Activated naive CD8-positive, alpha-beta T cell treated with anti-CD3 and anti-CD28 coated beads for 36 hours (primary cell): ENCODE measurements at regions not wholly inside any gene's neighbourhood (a gene's known extent, or its start where the extent isn't known, plus 50 kb on each side); places are given as distances from the start of the nearest gene placed in this dataset.
"Not testable (repeated sequence)": the region's sequence is repeated elsewhere in the genome, so short reads cannot be mapped to it uniquely, and the experiment has no call there.

ENCODE experiments used
- DNase-seq: peaks from one replicate; pipeline ENCODE4 v3.0.0; 2021
- H3K27ac Mint-ChIP-seq: one replicate; pipeline ENCODE4 v1.8.0; 2022; ENCODE audit warnings: mild to moderate bottlenecking, moderate library complexity, mixed read lengths
- H3K27me3 Mint-ChIP-seq: one replicate; pipeline ENCODE4 v1.8.0; 2022; ENCODE audit warnings: mild to moderate bottlenecking, mixed read lengths
- H3K36me3 Mint-ChIP-seq: one replicate; pipeline ENCODE4 v1.8.0; 2021; ENCODE audit warnings: mild to moderate bottlenecking, mixed read lengths
- H3K4me1 Mint-ChIP-seq: one replicate; pipeline ENCODE4 v1.8.0; 2021; ENCODE audit warnings: mixed read lengths
- H3K4me3 Mint-ChIP-seq: one replicate; pipeline ENCODE4 v1.8.0; 2022; ENCODE audit warnings: mild to moderate bottlenecking, moderate library complexity, mixed read lengths
- H3K9me3 Mint-ChIP-seq: one replicate; pipeline ENCODE4 v1.8.0; 2022; ENCODE audit warnings: mixed read lengths

DNA sequence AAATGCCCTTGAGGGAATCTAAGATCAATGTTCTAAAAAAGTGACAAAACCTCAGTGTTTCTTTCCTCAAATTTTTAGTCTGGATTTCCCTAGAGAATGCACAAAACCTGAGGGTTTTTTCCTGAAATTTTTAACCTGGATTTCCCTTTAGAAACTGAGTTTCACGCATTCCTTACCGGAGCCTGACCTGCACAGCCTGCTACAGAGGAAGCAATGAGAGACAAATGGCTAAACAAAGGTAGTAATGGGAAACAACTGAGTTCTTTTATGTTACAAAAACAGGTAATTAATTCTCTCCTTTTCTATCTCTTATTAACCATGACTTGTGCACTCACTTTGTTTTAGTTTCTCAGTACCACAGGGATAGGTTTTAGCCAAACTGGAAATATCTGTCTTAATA is 281.7 kb upstream of the NT5E start:
- no peaks in the 10 kb centered on the region for H3K36me3 Mint-ChIP-seq
- H3K4me3 Mint-ChIP-seq = no peak overlapping the region
- H3K4me1 Mint-ChIP-seq = no peaks in the 10 kb centered on the region
- DNase-seq = no peak
- no peaks in the 10 kb centered on the region for H3K9me3 Mint-ChIP-seq
- no peak overlapping the region for H3K27ac Mint-ChIP-seq
- no peaks in the 10 kb centered on the region for H3K27me3 Mint-ChIP-seq

DNA sequence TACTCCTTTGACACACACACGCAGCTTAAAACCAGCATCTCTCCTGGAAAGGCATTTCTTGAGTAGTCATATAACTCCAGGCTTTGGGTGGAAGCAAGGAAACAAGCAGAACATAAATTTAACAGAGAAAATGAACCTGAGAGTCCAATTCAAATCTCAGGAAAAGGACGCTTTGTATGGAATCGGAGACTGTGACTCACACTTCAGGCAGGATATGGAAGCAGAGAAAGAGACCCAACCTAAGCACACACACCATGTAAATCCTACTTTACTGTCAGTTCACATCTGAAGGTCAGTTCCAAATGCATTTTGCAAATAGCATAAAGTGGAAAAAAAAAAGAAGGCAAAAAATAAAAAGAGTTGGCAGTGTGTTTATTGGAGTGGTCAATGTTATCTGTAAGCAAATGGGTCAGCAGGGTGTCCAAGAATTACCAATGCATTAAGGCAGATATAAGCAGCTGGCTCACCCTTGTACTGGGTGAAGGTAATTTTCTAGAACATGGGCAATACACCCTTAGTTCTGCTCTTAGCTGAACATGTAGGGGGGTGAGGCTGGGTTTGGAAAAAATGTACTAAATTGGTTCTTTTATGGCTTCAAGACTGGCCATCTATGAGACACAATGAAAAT is 283.7 kb upstream of the NT5E start:
- no peaks in the 10 kb centered on the region for H3K27me3 Mint-ChIP-seq
- no peaks in the 10 kb centered on the region for H3K9me3 Mint-ChIP-seq
- no peak for DNase-seq
- H3K36me3 Mint-ChIP-seq = no peaks in the 10 kb centered on the region
- no peaks in the 10 kb centered on the region for H3K4me1 Mint-ChIP-seq
- H3K27ac Mint-ChIP-seq = no peak overlapping the region
- no peak overlapping the region for H3K4me3 Mint-ChIP-seq

DNA sequence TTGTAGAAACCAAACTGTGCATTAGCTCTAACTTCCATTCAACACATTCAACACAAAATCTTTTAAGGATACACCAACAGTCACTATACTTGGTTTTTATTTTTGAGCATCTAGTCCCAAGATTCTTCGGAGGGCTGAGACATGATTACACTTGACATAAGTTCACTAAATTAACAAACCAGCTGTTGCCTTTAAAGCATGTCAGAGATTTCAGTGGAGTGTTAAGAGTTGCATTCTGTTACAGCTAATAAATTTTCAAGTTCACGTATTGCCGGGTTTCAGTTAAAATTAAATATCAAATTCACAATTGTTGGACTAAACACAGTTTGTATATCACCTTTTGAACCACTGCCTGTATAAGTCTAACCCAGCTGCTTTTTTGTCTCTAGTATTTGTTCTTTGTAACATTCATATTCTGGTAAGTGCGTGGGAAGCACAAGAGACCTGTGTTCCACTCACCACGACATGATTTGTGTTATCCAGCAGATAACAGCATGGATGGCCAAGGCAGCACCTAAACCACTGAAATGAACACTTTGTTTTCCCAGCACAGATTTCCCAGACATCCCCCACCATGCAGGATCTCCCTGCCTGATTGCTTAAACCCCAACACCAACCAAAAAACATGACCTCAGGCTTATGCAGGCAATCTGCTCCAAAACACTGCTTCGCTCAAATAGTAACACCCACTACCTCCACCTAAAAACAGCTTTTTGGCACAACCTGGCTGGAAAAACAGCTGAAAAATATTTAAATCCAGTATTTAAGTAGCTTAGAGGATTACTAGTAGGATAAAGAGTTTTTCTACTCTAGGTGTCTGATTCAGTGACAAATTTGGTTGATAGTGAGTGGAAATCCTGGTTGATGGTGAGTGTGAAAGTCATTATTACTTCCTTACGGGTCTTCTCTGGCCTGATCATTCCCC is 286.5 kb upstream of the NT5E start:
- no peaks in the 10 kb centered on the region for H3K4me1 Mint-ChIP-seq
- H3K36me3 Mint-ChIP-seq = no peaks in the 10 kb centered on the region
- no peak overlapping the region for H3K27ac Mint-ChIP-seq
- no peaks in the 10 kb centered on the region for H3K27me3 Mint-ChIP-seq
- no peak overlapping the region for H3K4me3 Mint-ChIP-seq
- no peak for DNase-seq
- no peaks in the 10 kb centered on the region for H3K9me3 Mint-ChIP-seq

DNA sequence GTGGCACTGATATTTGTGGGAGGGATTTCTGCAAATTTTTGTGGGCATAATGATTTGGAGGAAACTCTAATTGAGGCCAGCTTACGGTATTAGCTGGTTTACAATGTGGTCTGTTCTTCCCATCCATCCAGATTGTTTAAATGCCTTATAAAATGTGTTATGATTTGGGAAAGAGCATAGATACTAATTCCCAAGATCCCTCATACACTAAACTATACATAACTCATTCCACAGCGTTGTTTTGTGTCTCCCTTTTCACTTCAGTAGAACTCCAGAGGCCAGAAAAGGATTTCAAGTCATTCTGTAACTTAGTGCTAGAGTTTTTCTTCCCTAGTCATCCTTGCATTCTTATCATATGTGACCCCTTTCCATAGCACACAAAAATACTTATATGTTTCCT is 292.6 kb upstream of the NT5E start:
- H3K27ac Mint-ChIP-seq = no peak overlapping the region
- no peaks in the 10 kb centered on the region for H3K36me3 Mint-ChIP-seq
- DNase-seq = no peak
- H3K9me3 Mint-ChIP-seq = no peaks in the 10 kb centered on the region
- H3K27me3 Mint-ChIP-seq = no peaks in the 10 kb centered on the region
- H3K4me1 Mint-ChIP-seq = no peaks in the 10 kb centered on the region
- no peak overlapping the region for H3K4me3 Mint-ChIP-seq

DNA sequence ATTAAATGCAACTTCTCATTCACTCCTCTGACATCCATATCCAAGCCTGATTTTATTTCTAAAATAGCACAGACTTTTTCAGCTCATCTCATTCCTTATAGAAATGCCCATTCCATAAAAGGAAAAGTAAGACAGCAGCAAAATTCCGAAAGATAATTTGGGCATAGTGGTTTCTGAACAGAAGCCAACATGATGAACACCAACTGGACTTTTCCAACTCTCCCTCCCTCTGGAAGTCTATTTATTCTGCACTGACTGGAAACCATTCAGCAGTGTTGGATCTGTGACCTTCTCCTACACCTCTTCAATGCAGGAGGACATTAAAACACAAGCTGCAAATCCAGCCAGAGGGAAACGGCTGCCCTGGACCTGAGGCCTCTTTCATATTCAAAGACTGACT is 306.2 kb upstream of the NT5E start:
- no peaks in the 10 kb centered on the region for H3K4me1 Mint-ChIP-seq
- no peaks in the 10 kb centered on the region for H3K36me3 Mint-ChIP-seq
- no peak overlapping the region for H3K4me3 Mint-ChIP-seq
- peaks cover 5% of the 10 kb centered on the region for H3K9me3 Mint-ChIP-seq
- no peaks in the 10 kb centered on the region for H3K27me3 Mint-ChIP-seq
- DNase-seq = no peak
- H3K27ac Mint-ChIP-seq = no peak overlapping the region

DNA sequence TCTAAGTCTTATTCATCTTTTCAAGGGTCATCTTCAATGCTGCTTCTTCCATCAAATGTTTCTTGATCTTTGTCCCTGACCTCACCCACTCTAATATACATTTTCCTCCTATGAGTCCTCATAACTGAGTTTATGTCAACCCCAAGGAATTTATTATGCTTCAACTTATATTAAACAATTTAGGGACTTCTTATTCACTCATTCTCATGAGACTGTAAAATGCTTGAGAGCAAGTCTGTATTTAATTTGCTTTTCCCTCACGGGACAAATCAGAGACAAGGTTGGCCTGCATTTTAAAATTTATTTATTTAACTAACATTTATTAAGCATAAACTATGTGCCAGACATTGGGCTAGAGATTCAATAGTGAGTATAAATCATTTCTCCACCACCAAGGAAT is 312.0 kb upstream of the NT5E start:
- no peaks in the 10 kb centered on the region for H3K4me1 Mint-ChIP-seq
- DNase-seq = no peak
- no peaks in the 10 kb centered on the region for H3K27me3 Mint-ChIP-seq
- H3K36me3 Mint-ChIP-seq = no peaks in the 10 kb centered on the region
- H3K4me3 Mint-ChIP-seq = no peak overlapping the region
- H3K9me3 Mint-ChIP-seq = no peaks in the 10 kb centered on the region
- H3K27ac Mint-ChIP-seq = no peak overlapping the region

DNA sequence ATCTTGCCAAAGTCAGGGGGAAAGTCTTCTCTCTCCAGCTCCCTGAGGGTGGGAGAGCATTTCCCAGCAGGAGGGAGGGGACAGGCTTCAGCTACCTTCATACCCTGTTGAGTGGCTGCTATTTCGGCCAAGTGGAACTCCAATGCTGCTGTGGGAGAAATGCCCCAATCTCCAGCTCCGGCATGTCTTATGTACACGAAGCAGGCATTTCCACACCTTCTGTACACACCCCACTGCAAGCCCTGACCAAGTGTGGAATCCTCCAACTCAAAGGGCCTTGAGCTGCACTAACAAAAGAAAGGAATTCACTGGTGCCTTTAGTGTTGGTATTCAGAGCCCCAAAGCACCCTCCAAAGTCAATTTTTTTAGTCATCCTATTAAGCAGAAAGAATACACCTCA is 313.6 kb upstream of the NT5E start:
- Mint-ChIP-seq H3K4me1 (no peaks in the 10 kb centered on the region), H3K36me3 (no peaks in the 10 kb centered on the region), H3K27me3 (no peaks in the 10 kb centered on the region), H3K9me3 (no peaks in the 10 kb centered on the region), H3K27ac (no peak overlapping the region), H3K4me3 (no peak overlapping the region)
- no peak for DNase-seq

DNA sequence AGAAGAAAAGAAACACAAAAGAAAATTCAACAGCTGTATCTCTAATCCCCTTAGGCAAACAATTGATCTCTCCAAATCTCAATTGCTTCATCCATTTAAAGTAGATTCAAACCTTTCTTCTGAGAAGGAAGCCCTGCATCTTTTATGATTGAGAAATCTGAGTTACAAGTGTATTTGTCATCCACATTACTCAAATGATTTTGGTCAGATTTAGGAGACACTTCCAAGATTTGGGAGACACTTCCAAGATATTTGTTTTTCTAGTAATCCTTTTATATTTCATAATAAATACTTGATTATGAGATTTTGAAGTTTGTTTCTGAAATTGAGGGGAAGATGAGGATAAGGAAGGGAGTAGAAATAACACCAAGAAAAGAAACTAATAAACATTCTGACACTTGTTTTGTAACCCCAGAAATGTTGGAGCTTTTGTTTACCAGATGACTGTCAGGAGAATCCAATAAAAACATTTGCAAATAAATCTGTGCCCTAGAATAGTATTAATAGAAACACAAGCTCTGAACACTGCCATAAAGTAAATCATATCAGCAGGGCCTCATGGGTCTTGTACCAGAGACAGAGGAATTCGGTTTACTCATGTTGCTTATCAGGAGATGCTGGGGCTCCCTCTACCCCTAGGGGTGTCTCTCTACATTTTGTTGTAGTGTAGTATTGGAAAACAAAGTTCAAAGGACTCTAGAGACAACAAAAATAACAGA is 314.3 kb upstream of the NT5E start:
- H3K4me3 Mint-ChIP-seq = no peak overlapping the region

DNA sequence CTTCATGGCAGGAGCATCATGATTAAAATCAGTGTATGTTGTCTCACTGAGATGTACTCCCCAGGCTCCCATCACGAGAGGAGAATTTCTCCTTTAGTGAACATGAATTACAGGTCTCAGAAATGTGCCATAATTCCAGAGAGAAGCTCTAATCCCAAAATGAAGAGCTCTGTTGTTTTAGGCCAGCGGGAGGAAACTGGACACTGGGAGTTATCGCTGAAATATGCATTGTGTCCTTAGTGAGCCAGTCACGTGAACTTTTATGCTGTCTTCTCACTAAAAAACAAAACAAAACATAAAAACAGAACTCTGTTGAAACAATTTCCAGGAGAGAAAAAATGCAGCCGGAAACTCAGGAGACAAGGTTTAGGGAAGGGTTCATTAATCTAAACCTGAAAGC is 315.7 kb upstream of the NT5E start:
- Mint-ChIP-seq H3K36me3 (no peaks in the 10 kb centered on the region), H3K27ac (no peak overlapping the region), H3K4me3 (no peak overlapping the region), H3K4me1 (no peaks in the 10 kb centered on the region), H3K27me3 (no peaks in the 10 kb centered on the region), H3K9me3 (no peaks in the 10 kb centered on the region)
- no peak for DNase-seq

More for the DNA sequence above, 314.3 kb upstream of the NT5E start:
- DNase-seq = no peak
- Mint-ChIP-seq H3K4me1 (no peaks in the 10 kb centered on the region), H3K9me3 (no peaks in the 10 kb centered on the region), H3K36me3 (no peaks in the 10 kb centered on the region), H3K27me3 (no peaks in the 10 kb centered on the region), H3K27ac (no peak overlapping the region)

DNA sequence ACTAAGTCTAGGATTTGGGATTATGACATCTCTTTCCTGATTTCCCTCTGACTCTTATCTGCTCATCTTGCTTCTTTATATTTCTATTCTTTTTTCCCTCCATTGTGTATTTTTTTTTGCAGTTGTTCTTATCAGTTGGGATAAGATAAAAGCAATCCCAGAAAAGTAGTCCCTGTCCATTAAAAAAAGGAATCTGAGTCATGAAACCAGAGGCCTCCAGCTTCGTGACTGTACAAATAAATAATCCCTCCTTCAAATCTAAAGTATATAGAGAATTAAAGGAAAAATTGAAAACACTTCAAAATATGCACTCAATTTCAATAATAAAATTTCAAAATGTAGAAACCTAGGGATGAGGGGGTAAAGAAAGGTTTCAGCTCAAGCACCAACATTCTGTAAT is 317.8 kb upstream of the NT5E start:
- no peaks in the 10 kb centered on the region for H3K36me3 Mint-ChIP-seq
- no peak for DNase-seq
- no peaks in the 10 kb centered on the region for H3K9me3 Mint-ChIP-seq
- H3K27ac Mint-ChIP-seq = no peak overlapping the region
- no peaks in the 10 kb centered on the region for H3K4me1 Mint-ChIP-seq
- H3K27me3 Mint-ChIP-seq = no peaks in the 10 kb centered on the region
- no peak overlapping the region for H3K4me3 Mint-ChIP-seq

DNA sequence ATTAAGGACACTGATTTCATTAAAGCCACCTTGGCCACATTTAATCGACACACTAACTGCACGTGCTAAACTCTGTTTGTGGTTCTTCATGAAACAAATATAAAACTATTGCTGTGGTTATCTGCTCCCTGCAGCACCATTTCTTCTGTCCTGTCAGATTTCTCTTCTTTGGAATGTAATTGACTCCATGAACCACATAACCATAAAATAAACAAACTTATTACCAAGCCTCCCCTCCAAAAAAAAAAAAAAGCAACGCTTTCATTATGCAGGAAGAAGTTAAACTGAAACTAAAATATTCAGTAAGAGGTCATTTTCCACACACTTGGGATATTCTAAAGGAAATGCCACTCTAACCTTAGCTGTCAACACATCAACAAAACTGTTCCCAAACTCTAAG is 319.1 kb upstream of the NT5E start:
- no peaks in the 10 kb centered on the region for H3K36me3 Mint-ChIP-seq
- no peaks in the 10 kb centered on the region for H3K9me3 Mint-ChIP-seq
- H3K27me3 Mint-ChIP-seq = peaks cover 3% of the 10 kb centered on the region
- H3K27ac Mint-ChIP-seq = no peak overlapping the region
- DNase-seq = no peak
- H3K4me3 Mint-ChIP-seq = no peak overlapping the region
- H3K4me1 Mint-ChIP-seq = no peaks in the 10 kb centered on the region

DNA sequence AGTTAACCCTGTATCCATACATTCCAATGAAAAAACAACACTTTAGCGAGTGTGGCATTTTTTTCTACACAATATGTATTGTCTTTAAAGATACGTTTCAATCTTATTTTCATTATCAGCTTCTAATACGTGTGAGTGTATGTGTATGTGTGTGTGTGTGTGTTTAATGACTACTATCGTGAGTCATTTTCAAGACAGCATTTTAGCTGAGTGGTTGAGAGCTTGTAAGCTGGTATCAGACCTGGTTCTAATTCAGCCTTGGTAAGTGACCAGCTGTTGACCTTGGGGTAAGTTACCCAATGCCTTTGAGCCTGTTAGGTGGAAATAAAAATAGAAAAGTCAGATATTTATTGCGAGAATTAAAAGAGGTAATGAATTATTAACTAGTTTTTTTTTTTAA is 320.0 kb upstream of the NT5E start:
- H3K27me3 Mint-ChIP-seq = peaks cover 5% of the 10 kb centered on the region

DNA sequence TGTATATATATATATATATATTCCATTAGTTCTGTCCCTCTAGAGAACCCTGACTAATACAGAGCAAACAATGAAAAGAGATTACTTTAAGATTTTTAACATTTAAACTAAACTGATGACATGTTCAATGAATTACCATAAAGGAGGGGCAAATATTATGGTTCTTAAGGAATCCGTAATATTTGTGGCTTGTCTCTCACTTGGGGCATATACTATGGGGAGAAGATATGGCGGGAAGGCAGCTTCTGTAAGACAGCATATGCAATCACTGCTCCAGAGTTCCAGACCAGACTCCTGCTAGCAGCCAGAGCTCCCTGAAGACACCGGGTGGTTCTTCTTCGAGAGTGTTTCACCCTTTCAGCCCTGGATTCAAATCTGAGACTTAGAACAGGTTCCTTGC is 321.1 kb upstream of the NT5E start:
- Mint-ChIP-seq H3K4me3 (no peak overlapping the region), H3K9me3 (no peaks in the 10 kb centered on the region), H3K4me1 (no peaks in the 10 kb centered on the region), H3K36me3 (no peaks in the 10 kb centered on the region), H3K27ac (no peak overlapping the region), H3K27me3 (peaks cover 5% of the 10 kb centered on the region)
- DNase-seq = no peak

More for the DNA sequence above, 320.0 kb upstream of the NT5E start:
- H3K4me1 Mint-ChIP-seq = no peaks in the 10 kb centered on the region
- H3K9me3 Mint-ChIP-seq = no peaks in the 10 kb centered on the region
- no peaks in the 10 kb centered on the region for H3K36me3 Mint-ChIP-seq
- no peak overlapping the region for H3K4me3 Mint-ChIP-seq
- no peak for DNase-seq
- no peak overlapping the region for H3K27ac Mint-ChIP-seq

DNA sequence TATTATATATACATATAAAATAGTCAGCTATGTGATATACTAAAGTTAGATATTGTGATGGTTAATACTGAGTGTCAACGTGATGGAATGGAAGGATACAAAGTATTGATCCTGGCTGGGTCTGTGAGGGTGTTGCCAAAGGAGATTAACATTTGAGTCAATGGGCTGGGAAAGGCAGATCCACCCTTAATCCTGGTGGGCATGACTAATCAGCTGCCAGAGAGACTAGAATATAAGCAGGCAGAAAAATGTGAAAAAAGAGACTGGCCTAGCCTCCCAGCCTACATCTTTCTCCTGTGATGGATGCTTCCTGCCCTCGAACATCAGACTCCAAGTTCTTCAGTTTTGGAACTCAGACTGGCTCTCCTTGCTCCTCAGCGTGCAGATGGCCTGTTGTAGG is 321.6 kb upstream of the NT5E start:
- H3K27ac Mint-ChIP-seq, H3K4me3 Mint-ChIP-seq, H3K9me3 Mint-ChIP-seq, H3K36me3 Mint-ChIP-seq, DNase-seq, H3K4me1 Mint-ChIP-seq, H3K27me3 Mint-ChIP-seq: not testable (repeated sequence)

DNA sequence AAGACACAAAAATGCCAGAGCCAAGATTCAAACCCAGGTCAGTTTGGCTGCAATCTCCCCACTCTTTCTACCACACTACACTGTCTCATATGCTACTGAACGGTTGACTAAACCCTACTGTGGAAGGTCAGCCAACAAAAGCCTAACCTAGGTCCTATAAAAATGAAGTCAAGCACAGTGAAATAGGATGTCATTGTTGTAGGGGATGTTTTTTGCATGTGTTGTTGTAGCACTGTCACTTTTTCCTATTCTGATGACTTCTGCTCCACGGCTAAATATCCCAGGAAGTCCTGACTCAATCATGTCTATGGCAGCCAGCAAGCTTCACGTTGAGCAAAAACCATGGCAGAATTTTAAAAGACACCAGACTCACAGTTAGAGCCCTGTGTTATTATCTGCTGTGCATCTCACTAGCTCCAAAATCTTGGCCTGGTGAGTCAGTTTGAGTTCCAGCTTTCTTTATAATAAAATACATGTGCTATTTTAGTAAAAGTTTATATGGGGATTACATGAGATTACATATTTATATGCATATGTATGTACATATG is 322.1 kb upstream of the NT5E start:
- Mint-ChIP-seq H3K9me3 (no peaks in the 10 kb centered on the region), H3K27me3 (peaks cover 5% of the 10 kb centered on the region), H3K27ac (no peak overlapping the region), H3K4me3 (no peak overlapping the region), H3K4me1 (no peaks in the 10 kb centered on the region), H3K36me3 (no peaks in the 10 kb centered on the region)
- DNase-seq = no peak
